Cardiac septum (tissue), 1 donor: ENCODE measurements at regions not wholly inside any gene's neighbourhood (a gene's known extent, or its start where the extent isn't known, plus 50 kb on each side); places are given as distances from the start of the nearest gene placed in this dataset.
"Not testable (repeated sequence)": the region's sequence is repeated elsewhere in the genome, so short reads cannot be mapped to it uniquely, and the experiment has no call there.

Experiments used
- DNase-seq: peaks from one replicate; pipeline ENCODE4 v3.0.0-alpha.2; 2020; ENCODE audit warnings: low spot score
- intact Hi-C: fragments of 100-400 bp; cut with DNase I; formaldehyde crosslinking; loops from one replicate; pipeline ENCODE4 v1.14.0; 2022
- donor health status: DM: no; HTN: no; CAD: no.

- intact Hi-C loops, result no loop called here
- no peak for DNase-seq
These were observed 682.1 kb downstream of the MECOM start for GRCh38 chr3:168981396-168981795.

DNA sequence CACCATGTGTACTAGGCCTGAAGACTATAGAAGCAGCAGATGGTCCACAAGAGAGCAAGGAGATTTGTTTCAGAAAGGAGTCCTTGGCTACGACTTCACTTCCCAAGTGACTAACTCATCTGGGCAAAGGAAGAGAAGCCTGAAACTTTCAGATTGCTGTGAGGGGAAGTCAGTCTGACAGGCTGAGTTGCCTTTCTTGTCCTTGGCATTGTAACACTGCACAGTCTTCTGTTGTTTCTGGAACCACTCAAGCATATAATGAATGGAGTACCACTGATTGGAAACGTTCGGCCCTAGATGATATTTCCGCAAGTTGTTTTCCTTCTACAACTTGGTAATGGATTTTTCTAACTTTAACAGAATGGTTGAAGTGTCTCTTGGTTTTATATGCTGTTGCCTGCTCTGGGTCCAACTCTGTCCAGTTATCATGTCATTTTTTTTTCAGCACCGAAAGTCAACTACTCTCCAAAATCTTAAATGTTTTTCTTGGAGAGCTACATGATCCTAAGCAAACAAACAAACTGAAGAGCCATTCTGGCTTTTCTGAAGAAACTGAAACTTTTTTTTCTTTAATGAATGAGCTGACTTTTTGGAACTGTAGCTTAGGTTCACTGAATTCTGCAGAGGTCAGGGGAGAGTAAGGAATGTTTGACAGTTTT lies 685.7 kb downstream of the MECOM start:
- intact Hi-C loops, result no loop called here

GRCh38 chr3:168976969-168977368 lies 686.5 kb downstream of the MECOM start:
- no peak for DNase-seq
- intact Hi-C loops, result no loop called here

More for the DNA sequence above, 685.7 kb downstream of the MECOM start:
- DNase-seq, result no peak

- no peak for DNase-seq
- intact Hi-C loops, result no loop called here
These were observed 687.9 kb downstream of the MECOM start for GRCh38 chr3:168975576-168975975.

- DNase-seq, result no peak
- intact Hi-C loops, result no loop called here
These were observed 688.7 kb downstream of the MECOM start for GRCh38 chr3:168974617-168975403.

GRCh38 chr3:168973897-168974296 lies 689.6 kb downstream of the MECOM start:
- DNase-seq, result no peak
- intact Hi-C loops, result no loop called here

DNA sequence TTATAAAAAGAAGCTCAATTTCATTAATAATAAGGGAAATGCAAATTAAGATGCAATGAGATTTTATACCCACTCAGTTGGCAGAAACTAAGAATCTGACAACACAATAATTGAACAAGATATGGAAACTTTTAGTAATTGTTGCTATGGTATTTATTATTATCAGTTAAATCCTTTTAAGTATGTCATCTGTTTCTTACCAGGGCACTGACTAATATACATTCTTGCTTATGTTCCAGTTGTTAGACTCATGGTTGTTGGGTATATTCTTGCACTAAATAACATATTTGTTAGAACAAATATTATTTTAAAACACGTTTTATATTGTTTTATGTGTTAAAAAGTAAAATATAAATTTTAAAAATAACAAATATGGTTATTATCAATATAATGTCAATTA lies 690.3 kb downstream of the MECOM start:
- intact Hi-C loops, result no loop called here
- DNase-seq, result no peak

DNA sequence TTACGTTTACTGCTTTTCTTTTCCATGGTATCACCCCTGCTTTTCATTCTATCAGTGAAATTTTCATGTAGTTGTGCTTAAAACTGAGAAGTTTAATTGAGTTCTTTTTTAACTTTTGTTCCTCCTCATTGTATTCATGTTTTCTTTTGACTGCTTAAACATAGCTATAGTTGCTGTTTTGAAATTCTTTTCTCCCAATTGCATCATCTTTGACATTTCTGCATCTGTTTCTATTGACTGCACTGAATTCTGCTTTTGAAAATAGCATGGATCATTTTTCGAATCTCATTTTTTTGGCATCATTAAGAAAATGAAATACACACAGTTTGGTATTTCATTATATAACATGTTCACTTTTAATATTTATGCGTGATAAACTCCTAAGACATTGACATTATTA lies 694.9 kb downstream of the MECOM start:
- intact Hi-C loops, result no loop called here
- DNase-seq, result no peak

DNA sequence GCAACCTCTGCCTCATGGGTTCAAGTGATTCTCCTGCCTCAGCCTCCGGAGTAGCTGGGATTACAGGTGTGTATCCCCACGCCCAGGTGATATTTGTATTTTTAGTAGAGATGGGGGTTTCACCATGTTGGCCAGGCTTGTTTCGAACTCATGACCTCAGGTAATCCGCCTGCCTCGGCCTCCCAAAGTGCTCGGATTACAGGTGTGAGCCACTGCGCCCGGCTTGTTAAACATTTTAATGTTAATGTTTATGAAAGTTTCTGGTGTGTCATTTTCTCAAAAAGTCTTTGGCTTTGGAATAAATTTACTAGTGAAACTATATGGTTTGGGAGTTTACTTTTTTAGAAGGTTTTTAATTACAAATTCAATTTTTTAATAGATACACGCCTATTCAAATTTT lies 698.8 kb downstream of the MECOM start:
- intact Hi-C loops, result no loop called here
- DNase-seq, result no peak

DNA sequence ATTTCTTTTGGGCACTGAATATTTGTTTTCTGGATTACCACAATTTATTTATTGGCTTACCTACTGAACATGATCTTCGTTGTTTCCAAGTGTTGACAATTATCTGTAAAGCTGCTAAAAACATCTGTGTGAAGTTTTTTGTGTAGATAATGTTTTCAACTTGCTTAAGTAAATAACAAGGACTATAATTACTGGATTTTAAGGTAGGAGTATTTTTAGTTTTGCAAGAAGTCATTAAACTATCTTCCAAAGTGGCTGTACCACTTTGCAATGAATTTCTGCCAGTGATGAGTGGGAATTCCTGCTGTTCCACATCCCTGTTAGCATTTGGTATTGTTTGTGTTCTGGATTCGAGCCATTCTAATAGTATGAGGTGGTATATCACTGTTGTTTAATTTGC lies 702.2 kb downstream of the MECOM start:
- DNase-seq, result no peak
- intact Hi-C loops, result no loop called here

GRCh38 chr3:168959731-168960130 lies 703.8 kb downstream of the MECOM start:
- DNase-seq, result no peak
- intact Hi-C loops, result loop anchor here (10.0 kb wide), 1 partner anchor 785 kb away; no protein-coding TSS in a partner anchor

GRCh38 chr3:168958466-168958865 lies 705.0 kb downstream of the MECOM start:
- DNase-seq, result no peak
- intact Hi-C loops, result loop anchor here (10.0 kb wide), 1 partner anchor 786 kb away; no protein-coding TSS in a partner anchor

- no peak for DNase-seq
- intact Hi-C loops, result loop anchor here (10.0 kb wide), 1 partner anchor 789 kb away; no protein-coding TSS in a partner anchor
These were observed 707.4 kb downstream of the MECOM start for GRCh38 chr3:168956076-168956475.

DNA sequence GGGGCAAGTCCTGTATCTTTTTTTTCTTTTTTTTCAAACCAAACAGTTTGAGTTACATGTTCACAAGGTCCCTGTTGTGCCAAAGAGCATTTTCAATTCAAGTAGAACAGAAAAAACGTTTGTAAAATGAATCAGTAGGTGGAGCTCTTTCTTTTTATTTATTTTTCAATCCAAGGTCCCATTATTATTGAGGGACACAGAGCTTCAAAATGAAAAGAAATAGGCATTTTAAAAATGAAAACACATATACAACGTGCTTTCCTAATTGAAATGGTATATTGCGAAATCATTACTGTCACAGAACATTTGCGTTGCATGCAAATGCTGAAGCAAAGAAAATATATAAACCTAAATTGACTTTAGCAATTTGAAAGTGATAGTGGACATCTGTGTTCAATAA lies 711.0 kb downstream of the MECOM start:
- no peak for DNase-seq
- intact Hi-C loops, result loop anchor here (10.0 kb wide), 1 partner anchor 792 kb away; no protein-coding TSS in a partner anchor

DNA sequence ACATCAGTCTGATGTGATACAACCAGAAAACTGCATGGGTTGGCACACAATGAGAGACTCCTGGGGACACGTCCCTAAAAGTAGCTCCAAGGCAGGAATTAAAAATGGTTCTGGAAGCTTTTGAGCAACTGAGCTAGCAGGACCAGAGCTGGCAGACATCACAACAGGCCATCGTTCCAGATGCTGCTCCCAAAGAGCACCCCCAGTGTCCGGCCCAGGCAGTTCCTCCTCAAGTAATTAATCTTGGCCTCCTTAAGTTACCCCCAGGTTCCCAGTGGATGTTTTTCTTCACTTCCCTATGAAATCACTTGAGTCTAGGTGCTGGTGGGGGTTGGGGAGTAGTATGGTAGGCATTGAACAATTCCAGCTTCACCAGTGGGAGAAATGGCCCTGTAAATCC lies 711.6 kb downstream of the MECOM start:
- DNase-seq, result no peak
- intact Hi-C loops, result loop anchor here (10.0 kb wide), 1 partner anchor 793 kb away; no protein-coding TSS in a partner anchor

GRCh38 chr3:168951368-168951767 lies 712.1 kb downstream of the MECOM start:
- no peak for DNase-seq
- intact Hi-C loops, result loop anchor here (10.0 kb wide), 1 partner anchor 793 kb away; no protein-coding TSS in a partner anchor

GRCh38 chr3:168950622-168951021 lies 712.9 kb downstream of the MECOM start:
- no peak for DNase-seq
- intact Hi-C loops, result loop anchor here (10.0 kb wide), 1 partner anchor 794 kb away; no protein-coding TSS in a partner anchor

DNA sequence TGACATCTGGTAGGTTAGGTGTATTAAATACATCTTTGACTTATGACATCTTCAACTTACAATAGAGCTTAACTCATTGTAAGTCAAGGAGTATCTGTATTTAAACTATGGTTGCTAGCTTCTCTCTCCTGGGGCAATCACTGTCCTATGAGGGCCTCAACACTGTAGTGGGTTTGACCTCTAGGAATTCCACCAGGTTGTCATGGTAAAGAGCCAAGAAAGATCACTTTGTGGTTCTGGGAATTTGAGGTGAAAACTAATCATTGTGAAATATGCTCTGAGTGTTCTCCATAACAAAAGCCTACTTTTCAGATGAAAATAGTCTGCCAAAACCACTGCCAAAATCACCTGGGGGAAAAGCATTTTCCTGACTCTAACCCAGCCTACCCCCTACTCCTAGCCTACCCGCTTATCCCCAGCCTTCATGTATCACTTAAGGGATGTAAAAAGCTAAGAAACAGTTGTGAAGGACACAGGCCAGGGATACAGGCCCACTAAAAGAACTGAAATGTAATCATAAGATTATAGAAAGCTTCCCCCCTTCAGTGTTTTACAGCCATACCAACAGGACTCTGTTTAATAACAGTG lies 723.8 kb downstream of the MECOM start:
- intact Hi-C loops, result no loop called here
- no peak for DNase-seq

- DNase-seq, result no peak
- intact Hi-C loops, result no loop called here
These were observed 729.9 kb downstream of the MECOM start for GRCh38 chr3:168933614-168934013.

GRCh38 chr3:168929997-168930396 lies 733.5 kb downstream of the MECOM start:
- DNase-seq, intact Hi-C loops: not testable (repeated sequence)
